AG09319 (cell line): ENCODE measurements at regions not wholly inside any gene's neighbourhood (a gene's known extent, or its start where the extent isn't known, plus 50 kb on each side); places are given as distances from the start of the nearest gene placed in this dataset.

Source experiments
- DNase-seq: peaks from one replicate; pipeline ENCODE4 v3.0.0-alpha.2; 2010; ENCODE audit warnings: low read depth; ENCODE audit errors: extremely low read depth
- TF ChIP-seq, protein P1 (sequence below): IDR thresholded peaks from 2 replicates; pipeline ENCODE4 v1.5.1; 2011; ENCODE audit warnings: low read depth, mild to moderate bottlenecking, inconsistent platforms, low read length, moderate library complexity

DNA sequence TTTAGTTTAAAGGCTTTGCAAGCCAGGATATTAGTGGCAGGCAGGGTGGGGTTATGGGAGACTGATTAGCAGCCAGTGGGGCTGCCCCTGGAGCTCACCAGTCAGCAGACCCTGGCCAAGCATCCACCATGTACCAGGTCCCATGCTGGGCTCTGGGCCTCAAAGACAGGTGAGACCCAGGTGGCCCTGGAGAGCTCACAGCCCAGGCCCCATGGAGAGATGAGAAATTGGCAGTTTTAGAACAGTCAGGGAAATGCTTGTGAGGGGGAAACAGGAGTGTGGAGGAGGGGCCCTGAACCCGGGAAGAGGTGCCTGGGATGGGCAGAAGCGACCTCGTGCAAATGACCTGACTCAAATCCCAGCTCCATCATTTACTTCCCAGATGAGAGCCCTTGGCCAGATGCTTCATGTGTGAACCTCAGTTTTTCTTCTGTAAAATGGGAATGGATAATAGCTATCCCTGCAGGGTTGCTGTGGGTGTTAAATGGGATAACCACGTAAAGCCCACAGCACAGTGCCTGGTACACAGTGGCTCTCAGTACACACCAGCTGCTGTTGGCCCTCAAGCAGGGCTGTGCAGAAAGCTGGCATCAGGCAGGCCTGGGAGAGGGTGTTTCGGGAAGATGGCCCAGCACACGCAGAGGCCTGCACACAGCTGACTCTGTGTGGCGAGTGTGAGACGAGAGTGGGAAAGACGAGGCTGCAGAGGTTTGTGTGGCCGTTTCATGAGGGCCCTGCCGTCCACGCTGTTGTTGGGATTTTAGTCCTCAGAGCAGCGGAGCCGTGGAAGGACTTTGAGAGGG, 518.5 kb downstream of the PTPRU start:
- no peak for DNase-seq
- TF ChIP-seq, protein P1, sequence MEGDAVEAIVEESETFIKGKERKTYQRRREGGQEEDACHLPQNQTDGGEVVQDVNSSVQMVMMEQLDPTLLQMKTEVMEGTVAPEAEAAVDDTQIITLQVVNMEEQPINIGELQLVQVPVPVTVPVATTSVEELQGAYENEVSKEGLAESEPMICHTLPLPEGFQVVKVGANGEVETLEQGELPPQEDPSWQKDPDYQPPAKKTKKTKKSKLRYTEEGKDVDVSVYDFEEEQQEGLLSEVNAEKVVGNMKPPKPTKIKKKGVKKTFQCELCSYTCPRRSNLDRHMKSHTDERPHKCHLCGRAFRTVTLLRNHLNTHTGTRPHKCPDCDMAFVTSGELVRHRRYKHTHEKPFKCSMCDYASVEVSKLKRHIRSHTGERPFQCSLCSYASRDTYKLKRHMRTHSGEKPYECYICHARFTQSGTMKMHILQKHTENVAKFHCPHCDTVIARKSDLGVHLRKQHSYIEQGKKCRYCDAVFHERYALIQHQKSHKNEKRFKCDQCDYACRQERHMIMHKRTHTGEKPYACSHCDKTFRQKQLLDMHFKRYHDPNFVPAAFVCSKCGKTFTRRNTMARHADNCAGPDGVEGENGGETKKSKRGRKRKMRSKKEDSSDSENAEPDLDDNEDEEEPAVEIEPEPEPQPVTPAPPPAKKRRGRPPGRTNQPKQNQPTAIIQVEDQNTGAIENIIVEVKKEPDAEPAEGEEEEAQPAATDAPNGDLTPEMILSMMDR = no peak

- TF ChIP-seq, protein P1 = no peak
- no peak for DNase-seq
These were observed 517.6 kb downstream of the PTPRU start for GRCh38 chr1:29753771-29754572.

DNA sequence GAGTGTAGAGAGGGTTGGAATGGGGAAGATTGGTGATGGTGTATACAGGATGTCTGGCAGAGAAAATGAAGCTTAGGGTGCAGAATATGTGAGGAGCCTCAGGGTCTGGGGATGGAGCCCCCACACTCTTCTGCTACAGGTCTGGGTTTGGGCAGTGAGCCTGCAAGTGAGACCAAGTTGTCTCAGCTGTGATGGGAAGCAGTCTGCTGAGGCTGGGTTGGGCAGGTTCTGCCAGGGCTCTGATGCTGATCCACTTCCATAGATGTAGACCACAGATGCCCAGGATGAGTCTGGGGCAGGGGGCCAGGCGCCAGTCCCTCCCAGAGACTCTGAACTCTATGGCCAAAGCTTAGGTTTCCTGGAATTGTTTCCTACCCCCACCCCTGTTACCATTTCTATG, 516.9 kb downstream of the PTPRU start:
- TF ChIP-seq, protein P1 = no peak
- DNase-seq = no peak

DNA sequence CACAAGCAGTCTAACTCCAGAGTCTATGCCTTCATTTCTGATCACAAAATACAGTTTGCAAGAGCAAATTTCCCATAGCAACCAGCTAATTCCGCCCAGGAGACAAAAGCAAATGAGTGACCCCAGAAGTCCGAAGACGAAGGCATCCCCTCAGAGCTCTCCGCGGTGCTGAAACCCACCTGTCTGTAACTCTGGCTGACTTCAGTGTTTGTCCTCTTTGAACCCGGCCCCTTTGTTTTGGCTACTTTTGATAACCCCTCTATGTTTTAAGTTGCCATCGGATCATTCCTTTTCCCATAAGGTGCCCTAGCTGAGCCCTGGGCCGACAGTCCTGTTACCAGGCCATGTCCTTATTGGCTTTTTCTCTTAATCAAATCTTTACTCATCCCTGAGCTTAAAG, 515.8 kb downstream of the PTPRU start:
- no peak for DNase-seq
- TF ChIP-seq, protein P1 = no peak

DNA sequence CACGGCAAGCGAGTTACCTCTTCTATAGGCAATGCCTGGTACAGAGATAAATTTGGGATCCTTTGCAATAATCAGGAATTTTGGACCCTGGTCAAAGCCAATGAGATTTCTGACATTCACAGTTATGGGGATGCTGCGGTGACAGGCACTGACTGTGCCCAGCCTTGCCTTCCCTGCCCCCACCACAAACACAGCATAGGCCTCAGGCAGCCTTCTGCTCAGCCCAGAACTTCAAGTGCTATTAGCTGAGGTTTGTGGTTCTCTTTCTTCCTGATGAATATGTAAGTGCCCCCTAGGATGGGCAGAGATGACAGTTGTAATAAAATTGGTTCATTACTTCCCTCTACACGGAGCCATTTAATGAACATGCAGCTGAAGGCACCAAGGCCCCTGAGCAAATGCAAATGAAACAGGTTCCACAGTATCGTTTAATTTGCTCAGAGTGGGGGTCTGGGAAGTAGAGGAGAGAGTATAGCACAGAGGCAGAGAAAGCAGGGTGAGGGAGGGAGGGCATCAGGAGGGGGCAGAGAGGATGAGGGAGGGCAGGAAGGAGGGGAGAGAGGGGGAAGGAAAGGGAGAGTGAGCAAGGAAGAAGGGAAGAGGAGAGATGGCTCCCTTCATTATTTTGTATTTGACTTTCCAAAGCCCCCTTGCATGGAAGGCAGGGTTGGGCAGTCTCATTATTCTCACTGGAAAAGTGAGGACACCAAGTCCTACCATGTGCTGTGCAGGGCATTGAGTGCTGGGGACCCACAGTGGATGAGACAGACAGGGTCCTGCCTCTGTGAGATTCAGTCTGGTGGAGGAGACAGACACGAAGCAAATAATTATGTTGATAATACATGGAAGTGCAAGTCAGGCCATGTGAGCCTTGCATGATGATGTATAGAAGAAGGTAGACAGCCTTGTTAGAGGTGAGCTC, 513.0 kb downstream of the PTPRU start:
- no peak for DNase-seq
- TF ChIP-seq, protein P1 = no peak

DNA sequence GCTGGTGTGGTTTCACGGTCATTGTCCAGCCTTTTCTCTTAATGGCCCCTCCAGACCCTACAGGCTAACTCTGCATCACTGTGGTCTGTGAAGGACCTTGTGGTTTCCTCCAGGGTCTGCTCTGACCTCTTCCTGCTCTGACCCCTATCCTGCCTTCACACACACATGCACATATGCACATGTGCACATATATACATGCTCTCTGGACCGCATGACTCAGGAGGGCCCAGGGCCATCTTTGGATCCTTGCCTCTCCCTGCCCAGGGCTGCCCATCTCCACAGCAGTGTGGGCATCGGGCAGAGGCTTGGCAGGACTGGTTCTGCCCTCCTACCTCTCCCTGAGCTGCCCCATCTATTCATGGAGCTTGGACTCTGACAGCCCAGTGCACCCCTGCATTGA, 510.9 kb downstream of the PTPRU start:
- DNase-seq = no peak
- TF ChIP-seq, protein P1 = no peak
